ENCODE measurements at regions not wholly inside any gene's neighbourhood (a gene's known extent, or its start where the extent isn't known, plus 50 kb on each side); places are given as distances from the start of the nearest gene placed in this dataset.

GRCh38 chr20:57893366-57893999 is 183.7 kb upstream of the PMEPA1 start:
- ATAC-seq (ENCODE audit: low read depth in 2 of 2) (no peak), DNase-seq (no peak)
- Mint-ChIP-seq H3K9me3 (peaks cover 0 to 5% (median 0%) of the 10 kb centered on the region in 7 donors), H3K4me1 (no peaks in the 10 kb centered on the region), H3K27ac (peak overlapping the region in 1 of 6 donors; percentile 68), H3K27me3 (peaks cover 11 to 45% (median 32%) of the 10 kb centered on the region in 3 donors), H3K36me3 (no peaks in the 10 kb centered on the region), H3K4me3 (no peak overlapping the region)

DNA sequence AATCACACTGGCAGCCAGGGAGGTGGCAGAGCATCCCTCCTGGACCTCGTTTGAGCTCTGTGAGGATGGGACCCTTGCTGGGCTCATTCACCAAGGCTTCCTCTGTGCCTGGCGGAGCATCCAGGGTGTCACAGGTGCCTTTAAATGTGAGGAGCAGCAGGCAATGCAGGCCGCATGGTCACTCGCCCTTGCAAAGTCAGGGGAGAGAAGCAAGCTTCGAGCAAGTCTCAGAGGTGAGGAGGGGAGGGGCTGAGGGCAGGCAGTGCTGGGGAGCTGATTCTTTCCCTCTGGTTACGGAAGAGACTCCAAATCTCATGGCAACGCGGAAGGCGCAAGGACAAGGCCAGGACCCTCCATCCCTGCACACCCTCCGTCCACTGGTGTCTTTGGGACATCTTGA is 182.7 kb upstream of the PMEPA1 start:
- ATAC-seq (ENCODE audit: low read depth in 2 of 2) (no peak), DNase-seq (no peak)
- H3K9me3 Mint-ChIP-seq, result peaks cover 0 to 10% (median 6%) of the 10 kb centered on the region in 7 donors
- H3K4me1 Mint-ChIP-seq, result no peaks in the 10 kb centered on the region
- H3K27me3 Mint-ChIP-seq, result peaks cover 17 to 54% (median 42%) of the 10 kb centered on the region in 3 donors
- no peak overlapping the region for H3K4me3 Mint-ChIP-seq
- no peaks in the 10 kb centered on the region for H3K36me3 Mint-ChIP-seq
- no peak overlapping the region for H3K27ac Mint-ChIP-seq

- no peak for DNase-seq
- H3K36me3 Mint-ChIP-seq, result no peaks in the 10 kb centered on the region
- no peak for ATAC-seq (ENCODE audit: low read depth in 2 of 2)
- H3K27ac Mint-ChIP-seq, result peak overlapping the region in 1 of 6 donors; percentile 52
- H3K4me1 Mint-ChIP-seq, result no peaks in the 10 kb centered on the region
- peaks cover 0 to 21% (median 7%) of the 10 kb centered on the region in 7 donors for H3K9me3 Mint-ChIP-seq
- H3K27me3 Mint-ChIP-seq, result peaks cover 17 to 46% (median 43%) of the 10 kb centered on the region in 3 donors
- peak overlapping the region in 1 of 8 donors; percentile 55 for H3K4me3 Mint-ChIP-seq
These were observed 181.2 kb upstream of the PMEPA1 start for GRCh38 chr20:57891014-57891413.

- no peak for ATAC-seq (ENCODE audit: low read depth in 2 of 2)
- H3K4me1 Mint-ChIP-seq, result no peaks in the 10 kb centered on the region
- DNase-seq, result no peak
- H3K9me3 Mint-ChIP-seq, result peaks cover 0 to 21% (median 7%) of the 10 kb centered on the region in 7 donors
- H3K27ac Mint-ChIP-seq, result no peak overlapping the region
- H3K36me3 Mint-ChIP-seq, result no peaks in the 10 kb centered on the region
- H3K27me3 Mint-ChIP-seq, result peaks cover 17 to 49% (median 44%) of the 10 kb centered on the region in 3 donors
- H3K4me3 Mint-ChIP-seq, result no peak overlapping the region
These were observed 180.5 kb upstream of the PMEPA1 start for GRCh38 chr20:57890202-57890800.

- no peaks in the 10 kb centered on the region for H3K36me3 Mint-ChIP-seq
- H3K4me1 Mint-ChIP-seq, result no peaks in the 10 kb centered on the region
- DNase-seq, result no peak
- H3K27ac Mint-ChIP-seq, result no peak overlapping the region
- H3K9me3 Mint-ChIP-seq, result peaks cover 0 to 21% (median 5%) of the 10 kb centered on the region in 7 donors
- H3K4me3 Mint-ChIP-seq, result no peak overlapping the region
- peaks cover 17 to 54% (median 41%) of the 10 kb centered on the region in 3 donors for H3K27me3 Mint-ChIP-seq
- no peak for ATAC-seq (ENCODE audit: low read depth in 2 of 2)
These were observed 178.8 kb upstream of the PMEPA1 start for GRCh38 chr20:57888591-57888990.

DNA sequence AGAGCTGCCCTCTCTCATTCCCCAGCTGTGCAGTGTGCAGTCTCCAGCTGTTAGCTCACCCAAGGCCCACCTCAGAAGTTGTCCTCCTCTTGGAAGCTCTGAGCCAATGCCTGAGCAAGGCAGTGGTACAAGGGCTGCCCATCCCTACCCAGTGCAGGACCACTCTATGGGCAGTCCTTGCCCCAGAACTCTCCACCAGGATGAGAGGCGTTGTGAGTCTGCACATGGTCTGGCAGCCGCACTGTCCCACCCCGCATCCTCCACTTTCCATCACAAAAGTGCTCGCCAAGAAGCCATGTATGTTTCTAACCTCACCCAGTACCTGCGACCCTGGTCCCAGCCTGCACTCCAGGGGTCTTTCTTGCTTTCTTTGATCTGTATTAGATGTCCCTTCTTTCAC is 175.1 kb upstream of the PMEPA1 start:
- Mint-ChIP-seq H3K4me3 (no peak overlapping the region), H3K36me3 (no peaks in the 10 kb centered on the region), H3K27me3 (peaks cover 9 to 30% (median 18%) of the 10 kb centered on the region in 3 donors), H3K4me1 (no peaks in the 10 kb centered on the region), H3K27ac (peak overlapping the region in 1 of 6 donors; percentile 17), H3K9me3 (peaks cover 0 to 21% (median 5%) of the 10 kb centered on the region in 7 donors)
- ATAC-seq (ENCODE audit: low read depth in 2 of 2) (no peak), DNase-seq (no peak)

DNA sequence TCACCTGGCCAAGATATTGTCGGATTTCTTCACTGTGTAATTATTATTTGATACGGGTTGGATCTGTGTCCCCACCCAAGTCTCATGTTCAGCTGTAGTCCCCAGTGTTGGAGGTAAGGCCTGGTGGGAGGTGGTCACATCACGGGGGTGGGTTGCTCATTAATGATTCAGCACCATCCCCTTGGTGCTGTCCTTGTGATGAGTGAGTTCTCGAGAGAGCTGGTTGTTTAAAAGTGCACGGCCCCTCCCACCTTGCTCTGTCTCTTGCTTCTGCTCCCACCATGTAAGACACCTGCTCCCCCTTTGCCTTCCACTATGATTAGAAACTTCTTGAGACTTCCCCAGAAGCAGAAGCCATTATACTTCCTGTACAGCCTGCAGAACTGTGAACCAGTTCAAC is 173.9 kb upstream of the PMEPA1 start:
- DNase-seq (no peak), ATAC-seq (ENCODE audit: low read depth in 2 of 2) (no peak)
- Mint-ChIP-seq H3K9me3 (peaks cover 0 to 21% (median 5%) of the 10 kb centered on the region in 7 donors), H3K27ac (no peak overlapping the region), H3K4me1 (no peaks in the 10 kb centered on the region), H3K27me3 (peaks cover 7 to 40% (median 24%) of the 10 kb centered on the region in 3 donors), H3K36me3 (no peaks in the 10 kb centered on the region), H3K4me3 (no peak overlapping the region)

DNA sequence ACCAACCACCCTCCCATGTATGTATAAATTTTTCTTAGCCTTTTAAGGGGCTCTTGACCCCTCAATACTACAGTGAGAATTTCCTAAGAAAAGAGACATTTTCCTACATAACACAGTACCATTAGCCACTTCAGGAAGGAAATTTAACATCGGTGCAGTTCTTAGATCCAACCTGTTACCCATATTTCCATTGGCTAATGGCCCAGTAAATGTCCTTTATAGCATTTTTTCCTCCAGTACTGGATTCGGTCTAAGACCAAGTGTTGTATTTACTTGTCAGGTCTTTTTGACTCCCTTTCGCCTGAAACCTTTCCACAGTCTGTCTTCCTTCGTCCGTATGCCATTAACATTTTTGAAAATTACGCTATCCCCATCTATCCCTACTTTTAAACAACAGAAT is 173.4 kb upstream of the PMEPA1 start:
- H3K36me3 Mint-ChIP-seq, result no peaks in the 10 kb centered on the region
- H3K27ac Mint-ChIP-seq, result no peak overlapping the region
- H3K4me1 Mint-ChIP-seq, result no peaks in the 10 kb centered on the region
- DNase-seq, result no peak
- no peak overlapping the region for H3K4me3 Mint-ChIP-seq
- H3K27me3 Mint-ChIP-seq, result peaks cover 4 to 40% (median 21%) of the 10 kb centered on the region in 3 donors
- H3K9me3 Mint-ChIP-seq, result peaks cover 0 to 19% (median 3%) of the 10 kb centered on the region in 7 donors
- ATAC-seq (ENCODE audit: low read depth in 2 of 2), result no peak

DNA sequence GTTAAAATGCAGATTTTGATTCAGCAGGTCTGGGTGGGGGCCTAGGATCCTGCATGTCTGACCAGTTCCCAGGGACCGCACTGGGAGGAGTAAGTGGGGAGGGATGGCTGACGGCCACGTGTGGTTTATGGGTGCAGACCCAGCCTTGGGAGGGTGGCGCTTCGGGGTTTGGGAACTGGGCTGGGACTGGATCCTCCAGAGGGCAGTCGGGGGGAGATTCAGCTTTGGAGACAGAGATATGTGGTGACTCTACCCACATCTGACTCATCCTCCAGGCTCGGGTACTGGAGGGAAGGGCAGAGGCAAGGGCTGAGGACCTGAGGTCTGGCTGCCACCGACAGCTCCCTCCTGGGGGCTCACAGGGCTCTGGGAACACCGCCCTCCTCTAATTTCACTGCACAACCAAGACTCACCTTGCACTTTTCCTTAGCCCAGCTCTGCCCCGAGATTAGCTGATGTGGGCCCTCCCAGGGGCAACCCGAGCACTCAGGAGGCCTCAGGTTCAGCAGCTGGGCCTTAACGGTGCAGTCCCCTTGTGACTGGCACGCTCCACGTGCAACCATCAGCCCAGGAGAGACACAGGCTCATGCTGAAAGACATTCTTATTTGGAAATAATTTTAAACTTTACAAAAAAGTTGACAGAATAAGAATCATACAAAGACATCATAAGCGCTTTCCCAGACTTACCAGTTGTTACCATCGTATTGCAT is 172.8 kb upstream of the PMEPA1 start:
- DNase-seq (no peak), ATAC-seq (ENCODE audit: low read depth in 2 of 2) (no peak)
- Mint-ChIP-seq H3K27me3 (peaks cover 0 to 40% (median 15%) of the 10 kb centered on the region in 3 donors), H3K36me3 (no peaks in the 10 kb centered on the region), H3K9me3 (peaks cover 0 to 12% (median under 1%) of the 10 kb centered on the region in 7 donors), H3K4me1 (no peaks in the 10 kb centered on the region), H3K4me3 (peak overlapping the region in 1 of 8 donors; percentile 0), H3K27ac (no peak overlapping the region)

DNA sequence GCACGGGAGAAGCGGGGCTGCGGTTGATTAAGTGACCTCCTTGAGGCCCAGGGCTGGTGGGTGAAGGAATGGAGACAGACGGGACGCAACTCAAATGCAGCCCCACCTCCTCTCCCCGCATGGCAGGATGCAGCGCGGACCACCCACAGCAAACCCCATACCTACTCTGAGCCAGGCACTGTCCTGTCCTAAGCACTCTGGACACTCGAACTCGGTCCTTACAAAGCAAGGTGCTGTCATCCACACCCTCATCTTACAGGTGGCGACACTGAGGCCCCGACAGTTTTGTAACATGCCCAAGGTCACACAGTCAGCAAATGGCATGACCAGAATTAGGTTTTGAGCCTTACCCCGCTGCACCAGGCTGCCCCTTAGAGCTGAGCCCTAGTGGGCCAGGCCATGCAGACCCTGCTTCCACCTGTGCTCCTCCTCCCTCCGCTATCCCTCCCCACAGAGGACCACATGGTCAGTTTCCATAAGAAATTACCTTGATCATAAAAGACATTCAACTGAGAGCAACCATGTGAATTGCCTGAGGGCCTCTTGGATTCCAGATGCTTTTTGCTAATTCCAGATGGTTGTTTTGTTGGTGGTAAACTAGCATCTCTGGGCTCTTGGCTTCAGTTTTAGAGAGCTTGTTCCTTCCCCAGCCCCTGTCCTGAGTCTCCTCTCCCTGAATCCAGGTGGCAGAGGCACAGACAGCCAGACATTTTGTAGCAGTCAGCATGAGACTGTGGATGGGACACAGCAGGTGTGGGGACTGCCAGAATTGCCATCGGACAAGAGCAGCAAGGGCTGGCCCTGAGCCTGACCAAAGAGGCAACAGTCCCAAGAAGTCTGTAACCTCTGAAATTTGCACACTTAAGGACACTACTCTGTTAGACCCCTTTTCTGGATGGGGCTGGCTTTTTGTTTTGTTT is 171.9 kb upstream of the PMEPA1 start:
- Mint-ChIP-seq H3K4me3 (no peak overlapping the region), H3K36me3 (no peaks in the 10 kb centered on the region), H3K27ac (no peak overlapping the region), H3K4me1 (no peaks in the 10 kb centered on the region), H3K9me3 (peaks cover 0 to 4% (median 0%) of the 10 kb centered on the region in 7 donors), H3K27me3 (peaks cover 3 to 47% (median 12%) of the 10 kb centered on the region in 3 donors)
- no peak for ATAC-seq (ENCODE audit: low read depth in 2 of 2)
- no peak for DNase-seq

DNA sequence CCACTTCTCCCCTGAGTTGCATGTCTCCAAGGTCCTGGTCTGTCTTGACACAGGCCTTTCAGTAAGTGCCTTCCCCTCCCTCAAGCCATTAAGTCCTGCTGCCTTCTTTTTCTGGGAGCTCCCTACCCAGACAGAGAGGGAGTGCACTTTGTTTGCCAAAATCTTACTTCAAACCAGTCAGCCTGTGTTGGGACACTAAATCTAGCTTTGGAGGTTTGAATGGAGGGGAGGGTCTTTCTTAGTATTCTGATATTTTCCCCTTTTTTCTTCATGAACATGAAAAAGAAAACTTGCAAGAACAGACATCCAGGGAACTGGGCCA is 170.7 kb upstream of the PMEPA1 start:
- H3K4me3 Mint-ChIP-seq, result no peak overlapping the region
- H3K36me3 Mint-ChIP-seq, result no peaks in the 10 kb centered on the region
- ATAC-seq (ENCODE audit: low read depth in 2 of 2), result no peak
- H3K27ac Mint-ChIP-seq, result no peak overlapping the region
- H3K4me1 Mint-ChIP-seq, result no peaks in the 10 kb centered on the region
- H3K27me3 Mint-ChIP-seq, result peaks cover 7 to 46% (median 16%) of the 10 kb centered on the region in 3 donors
- no peak for DNase-seq
- peaks cover 0 to 1% (median 0%) of the 10 kb centered on the region in 7 donors for H3K9me3 Mint-ChIP-seq

- H3K36me3 Mint-ChIP-seq, result no peaks in the 10 kb centered on the region
- peaks cover 0 to 1% (median 0%) of the 10 kb centered on the region in 7 donors for H3K9me3 Mint-ChIP-seq
- ATAC-seq (ENCODE audit: low read depth in 2 of 2), result no peak
- peaks cover 7 to 40% (median 12%) of the 10 kb centered on the region in 3 donors for H3K27me3 Mint-ChIP-seq
- no peak overlapping the region for H3K4me3 Mint-ChIP-seq
- peak overlapping the region in 1 of 6 donors; percentile 77 for H3K27ac Mint-ChIP-seq
- no peaks in the 10 kb centered on the region for H3K4me1 Mint-ChIP-seq
- DNase-seq, result no peak
These were observed 170.2 kb upstream of the PMEPA1 start for GRCh38 chr20:57879779-57880570.
